ENCODE measurements at regions not wholly inside any gene's neighbourhood (a gene's known extent, or its start where the extent isn't known, plus 50 kb on each side); places are given as distances from the start of the nearest gene placed in this dataset.

DNA sequence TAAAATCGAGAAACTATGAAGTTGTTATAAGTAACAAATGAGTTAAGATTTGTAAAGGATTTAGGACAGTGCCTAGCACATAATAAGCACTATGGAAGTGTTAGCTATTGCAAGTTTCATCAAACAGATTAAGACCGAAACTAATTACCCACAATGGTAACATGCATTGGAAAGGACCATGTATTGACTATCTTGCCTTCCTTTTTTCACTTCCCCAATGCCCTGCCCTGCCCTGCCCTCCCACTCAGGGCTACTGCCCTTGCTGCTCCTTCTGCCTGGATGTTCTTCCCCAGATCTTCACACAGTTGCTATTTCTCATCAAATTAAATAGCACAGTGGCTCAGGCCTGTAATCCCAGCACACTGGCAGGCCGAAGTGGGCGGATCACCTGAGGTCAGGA lies 202.1 kb upstream of the PSMD7 start:
- no peak for DNase-seq

DNA sequence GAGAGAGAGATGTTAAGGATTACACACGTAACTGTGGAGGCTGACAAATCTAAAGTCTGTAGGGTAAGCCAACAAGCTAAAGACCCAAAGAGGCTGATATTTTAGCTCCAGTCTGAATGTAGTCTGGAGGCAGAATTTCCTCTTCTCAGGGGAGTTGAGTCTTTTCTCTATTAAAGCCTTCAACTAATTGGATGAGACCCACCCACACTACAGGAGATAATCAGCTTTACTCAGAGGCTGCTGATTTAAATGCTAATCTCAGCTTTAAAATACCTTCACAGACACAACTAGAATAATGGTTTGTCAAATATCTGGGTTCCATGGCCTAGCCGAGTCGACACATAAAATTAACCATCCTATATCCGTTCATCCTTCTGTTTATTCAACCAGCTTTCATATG lies 204.3 kb upstream of the PSMD7 start:
- no peak for DNase-seq

DNA sequence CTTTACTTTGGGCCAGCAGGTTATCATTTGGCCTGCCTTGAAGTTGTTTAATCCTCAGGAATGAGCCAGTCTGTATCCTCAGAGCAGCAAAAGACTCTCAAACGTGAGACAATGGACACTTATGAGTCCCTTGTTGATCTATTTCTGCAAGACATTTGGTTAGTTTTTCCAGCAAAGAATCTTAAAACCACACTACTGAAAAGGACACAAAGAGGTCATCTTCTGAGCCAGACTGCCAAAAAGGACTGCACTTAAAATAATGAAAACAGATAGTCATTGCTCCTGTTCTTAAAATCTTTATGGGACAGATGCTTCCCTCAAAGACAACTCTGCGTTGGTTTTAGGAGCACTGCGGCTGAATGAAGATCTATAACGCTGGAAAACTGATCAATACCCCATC lies 205.7 kb upstream of the PSMD7 start:
- DNase-seq: no peak

DNA sequence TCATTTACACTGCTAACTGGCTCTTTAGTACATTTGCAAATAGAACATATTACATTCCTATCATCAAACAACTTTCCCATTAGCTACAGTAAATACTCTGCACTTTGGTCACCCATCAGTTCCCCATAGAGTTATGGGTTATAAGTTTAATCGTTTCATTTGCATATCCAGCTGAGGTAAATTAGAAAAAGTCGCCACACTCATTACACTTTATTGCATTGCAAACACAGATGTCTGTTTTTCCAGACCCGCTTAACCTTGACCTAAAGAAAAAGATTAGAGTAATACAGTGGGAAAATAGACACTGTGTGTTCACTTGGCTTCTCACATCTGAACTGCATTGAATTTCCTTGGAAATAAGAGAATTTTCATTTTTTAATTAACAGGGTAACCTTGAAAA lies 213.1 kb upstream of the PSMD7 start:
- DNase-seq: no peak

DNA sequence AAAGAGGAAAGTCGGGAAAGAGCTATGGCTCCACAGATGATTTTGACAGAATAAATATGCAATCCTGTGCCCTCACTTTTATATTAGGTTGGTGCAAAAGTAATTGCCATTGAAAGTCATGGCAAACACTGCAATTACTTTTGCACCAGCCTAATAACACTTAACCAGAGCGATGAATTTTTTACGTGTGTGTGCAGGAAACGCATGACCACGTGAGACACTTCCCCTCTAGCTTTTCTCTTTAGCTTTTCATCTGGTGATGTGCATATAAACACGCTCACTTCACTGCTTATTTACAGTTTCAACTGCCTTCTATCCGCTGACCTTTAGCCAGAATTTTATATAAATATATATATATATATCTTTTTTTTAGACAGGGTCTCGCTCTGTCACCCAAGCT lies 216.3 kb upstream of the PSMD7 start:
- DNase-seq: no peak

DNA sequence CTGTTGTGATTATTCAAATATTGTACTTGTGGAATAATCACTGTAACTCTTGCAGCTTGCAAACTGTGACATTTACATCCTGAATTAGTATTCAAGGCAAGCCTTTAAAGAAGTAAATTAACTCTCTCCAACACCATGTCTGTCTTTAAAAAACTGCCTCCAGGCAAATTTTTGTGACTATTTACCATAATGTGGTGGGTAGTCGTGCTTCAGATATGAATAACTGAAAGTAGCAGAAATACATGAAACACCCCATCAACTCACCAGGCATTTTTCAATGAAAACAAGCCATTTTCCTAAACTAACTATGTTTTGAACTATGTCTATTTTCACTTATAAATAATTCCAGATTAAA lies 217.4 kb upstream of the PSMD7 start:
- DNase-seq: no peak

DNA sequence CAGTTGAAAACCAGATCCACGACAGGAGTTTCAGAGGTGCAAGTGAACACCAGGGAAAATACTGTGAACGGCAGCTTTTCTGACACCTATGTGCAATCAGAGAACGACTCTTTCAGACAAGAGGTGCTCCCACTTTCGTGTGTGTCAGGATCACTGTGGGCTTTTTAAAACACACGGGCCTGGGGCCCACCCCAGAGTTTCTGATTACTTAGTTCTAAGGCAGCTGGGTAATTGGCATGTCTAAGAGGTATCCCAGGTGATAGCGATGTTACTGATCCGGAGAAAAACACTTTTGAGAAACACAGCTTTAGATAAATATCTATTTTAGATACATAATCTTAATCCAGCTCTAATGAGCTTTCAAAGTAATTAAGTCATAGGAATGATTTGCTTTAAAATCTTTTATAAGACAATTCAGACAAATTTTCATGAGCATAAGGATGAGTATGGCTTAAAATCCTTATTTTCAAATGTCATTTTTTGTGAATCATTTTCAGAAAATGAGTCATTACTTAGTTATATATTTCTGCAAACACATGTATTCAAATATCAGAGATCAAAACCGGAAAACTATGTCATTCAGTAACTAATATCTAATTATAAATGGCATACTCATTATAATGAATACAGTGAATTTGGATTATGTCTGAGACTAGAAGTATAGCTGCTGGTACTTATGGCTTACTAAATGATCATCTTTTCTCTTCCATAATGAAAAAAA lies 217.9 kb upstream of the PSMD7 start:
- no peak for DNase-seq

DNA sequence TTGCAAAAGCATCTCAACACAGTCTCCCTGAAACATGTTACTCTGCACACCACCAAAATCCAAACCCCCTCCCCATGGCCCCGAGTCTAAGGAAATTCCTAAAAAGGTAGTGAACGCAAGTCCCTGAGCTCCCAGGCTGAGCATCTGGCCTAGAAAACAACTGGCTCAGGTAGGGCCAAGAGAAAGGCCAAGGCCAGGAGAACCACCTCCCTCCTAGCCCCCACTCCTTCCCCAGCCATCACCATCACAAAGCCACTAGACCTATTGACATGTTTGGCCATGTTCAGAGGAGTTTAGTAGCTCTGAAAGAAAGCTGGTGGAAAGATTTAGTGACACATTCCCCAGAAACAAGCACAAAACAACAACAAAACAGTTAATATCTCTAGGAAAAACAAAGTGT lies 220.0 kb upstream of the PSMD7 start:
- no peak for DNase-seq

DNA sequence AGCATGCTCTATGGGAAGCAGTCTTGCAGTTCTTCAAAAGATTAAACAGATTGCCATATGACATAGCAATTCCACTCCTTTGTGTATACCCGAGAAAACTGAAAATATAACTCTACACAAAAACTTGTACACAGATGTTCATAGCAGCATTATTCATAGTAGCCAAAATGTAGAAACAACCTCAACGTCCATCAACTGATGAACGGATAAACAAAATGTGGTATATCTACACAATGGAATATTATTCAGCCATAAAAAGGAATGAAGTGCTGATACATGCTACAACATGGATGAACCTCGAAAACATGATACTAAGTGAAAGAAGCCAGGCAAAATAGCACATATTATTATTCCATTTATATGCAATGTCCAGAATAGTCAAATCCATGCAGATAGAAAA lies 221.2 kb upstream of the PSMD7 start:
- DNase-seq: no peak

DNA sequence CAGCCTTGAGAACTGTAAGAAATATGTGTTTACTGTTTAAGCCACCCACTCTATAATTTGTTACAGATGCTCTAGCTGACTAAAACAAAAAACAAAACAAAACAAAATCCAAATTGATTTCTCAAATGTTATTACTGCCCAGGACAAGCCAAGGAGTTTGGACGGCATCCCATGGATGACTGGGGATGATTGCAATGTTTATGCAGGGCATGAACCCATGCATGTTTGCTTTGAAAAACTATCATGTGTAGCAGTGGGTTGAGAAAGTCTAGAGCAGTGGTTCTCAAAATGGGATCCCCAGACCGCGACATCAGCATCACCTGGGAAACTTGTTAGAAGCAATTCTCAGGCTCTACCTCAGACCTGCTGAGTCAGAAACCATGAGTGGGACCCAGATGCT lies 223.2 kb upstream of the PSMD7 start:
- no peak for DNase-seq

DNA sequence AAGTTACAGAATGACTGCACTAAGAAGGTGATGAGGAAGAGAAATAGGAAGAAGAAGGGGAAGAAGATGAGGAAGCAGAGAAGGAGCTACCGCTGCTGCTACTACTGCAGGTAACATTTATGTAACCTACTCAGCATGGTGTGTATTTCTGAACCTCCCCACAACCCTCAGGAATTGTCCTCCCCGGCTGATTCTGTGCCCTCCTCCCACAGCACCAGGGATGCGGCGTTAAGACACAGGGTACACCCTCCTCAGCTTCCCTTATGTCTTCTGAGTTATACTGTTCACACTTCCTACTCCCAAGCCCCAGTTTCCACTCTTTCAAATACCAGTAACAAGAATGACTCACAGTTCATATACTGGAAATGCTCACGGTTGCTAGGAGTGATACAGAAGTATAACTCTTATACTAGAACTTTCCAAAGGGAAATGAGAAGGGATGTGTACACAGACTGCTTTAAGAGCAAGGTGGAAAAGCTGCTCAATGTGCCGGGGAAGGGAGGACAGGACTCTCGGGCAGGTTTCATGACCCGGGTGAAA lies 224.5 kb upstream of the PSMD7 start:
- no peak for DNase-seq

DNA sequence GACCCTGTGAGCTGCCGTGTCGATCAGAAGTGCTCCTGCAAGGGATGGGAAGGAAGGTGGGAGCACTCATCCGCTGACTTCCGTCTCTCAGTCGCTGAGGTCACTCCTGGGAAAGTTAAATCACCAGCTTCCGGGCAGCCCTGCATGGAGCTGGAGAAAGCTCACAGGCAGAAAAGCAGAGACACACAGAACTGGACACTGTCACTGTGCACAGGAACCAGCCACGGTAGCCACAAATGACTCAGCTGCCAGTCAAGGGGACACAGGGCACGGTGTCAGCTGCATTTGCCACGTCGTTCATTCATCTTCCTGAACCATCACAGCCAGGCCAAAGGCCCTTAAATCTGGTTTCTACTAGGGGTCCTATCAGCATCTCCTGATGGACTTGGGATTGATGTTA lies 226.4 kb upstream of the PSMD7 start:
- no peak for DNase-seq

DNA sequence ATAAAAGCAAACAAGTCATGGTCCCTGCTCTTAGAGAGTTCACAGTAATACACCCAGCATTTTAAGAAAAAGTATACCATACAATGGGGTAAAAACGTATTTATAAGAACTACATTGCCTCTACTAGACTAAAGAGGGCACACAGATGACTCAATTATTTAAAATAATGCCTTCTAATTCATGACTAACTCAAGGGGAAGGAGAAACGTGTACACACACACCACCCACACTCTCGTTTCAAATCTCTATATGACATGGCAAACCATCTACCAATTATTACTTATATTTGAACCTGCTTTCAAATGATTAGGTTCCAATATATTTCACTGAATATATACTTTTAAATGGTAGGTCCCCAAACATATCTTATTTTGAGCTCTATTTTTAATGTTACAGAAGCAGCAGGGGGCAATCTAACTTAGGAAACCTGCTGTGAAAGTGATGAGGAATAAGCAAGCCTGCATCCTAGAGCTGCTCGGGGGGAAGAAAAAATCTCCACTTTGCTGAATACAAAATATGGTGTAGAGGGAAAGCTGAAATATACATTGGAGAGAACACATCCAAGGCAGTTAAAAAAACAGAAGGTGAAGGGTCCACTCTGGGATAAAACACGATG lies 232.4 kb upstream of the PSMD7 start:
- DNase-seq: no peak

DNA sequence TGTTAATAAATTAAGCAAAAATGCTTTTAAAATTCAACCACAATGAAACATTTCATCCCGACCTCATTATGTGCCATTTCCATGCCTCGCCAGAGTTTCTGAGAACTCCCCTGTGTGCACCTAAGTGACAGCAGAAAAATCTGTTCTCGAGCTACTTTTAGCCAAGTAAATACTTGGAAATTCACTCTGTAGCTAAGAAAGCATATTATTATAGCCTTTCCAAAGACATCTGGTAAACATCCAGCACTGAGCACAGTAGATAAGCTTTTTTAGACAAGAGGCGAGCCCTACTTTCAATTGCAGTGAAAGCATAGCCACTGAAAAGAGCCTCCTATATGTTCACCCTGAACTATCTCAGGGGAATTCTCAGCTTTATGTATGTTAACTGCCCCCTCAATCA lies 242.8 kb upstream of the PSMD7 start:
- DNase-seq: no peak

DNA sequence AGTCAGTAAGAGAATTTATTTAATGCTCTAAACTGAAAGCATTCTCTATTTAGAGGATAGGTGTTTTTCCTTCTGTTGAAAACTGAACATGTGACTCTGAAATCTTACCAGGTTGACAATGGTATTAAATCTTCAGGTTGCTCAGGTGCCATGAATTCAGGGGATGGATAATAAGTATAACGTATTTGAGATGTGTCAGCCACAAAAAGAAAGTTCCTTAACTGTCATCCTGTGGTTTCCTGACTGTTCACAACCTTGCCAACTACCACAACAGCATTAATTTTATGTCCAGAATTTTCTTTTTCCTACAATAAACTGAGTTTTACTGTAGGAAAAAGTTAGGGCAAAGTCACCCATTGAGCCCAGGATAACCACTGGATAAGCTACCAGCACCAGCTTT lies 243.3 kb upstream of the PSMD7 start:
- DNase-seq: no peak

DNA sequence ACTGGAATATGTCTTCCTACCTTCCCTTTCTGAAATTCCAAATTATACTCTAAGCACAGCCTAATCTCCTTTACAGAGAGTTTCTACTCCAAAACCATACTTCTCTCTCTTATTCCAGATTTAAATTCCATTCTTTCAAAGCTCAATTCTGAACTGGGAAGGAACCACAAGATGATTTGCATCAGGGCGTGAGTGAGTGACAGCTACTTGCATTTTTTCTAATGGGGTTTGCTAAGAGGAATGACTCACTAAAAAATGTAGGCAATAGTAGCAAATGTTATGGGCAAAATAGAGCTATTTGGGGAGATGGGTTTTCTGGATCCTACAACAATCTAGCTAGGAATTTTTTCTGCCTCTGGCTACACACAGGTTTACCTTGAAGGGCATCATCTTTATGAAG lies 244.6 kb upstream of the PSMD7 start:
- DNase-seq: no peak

DNA sequence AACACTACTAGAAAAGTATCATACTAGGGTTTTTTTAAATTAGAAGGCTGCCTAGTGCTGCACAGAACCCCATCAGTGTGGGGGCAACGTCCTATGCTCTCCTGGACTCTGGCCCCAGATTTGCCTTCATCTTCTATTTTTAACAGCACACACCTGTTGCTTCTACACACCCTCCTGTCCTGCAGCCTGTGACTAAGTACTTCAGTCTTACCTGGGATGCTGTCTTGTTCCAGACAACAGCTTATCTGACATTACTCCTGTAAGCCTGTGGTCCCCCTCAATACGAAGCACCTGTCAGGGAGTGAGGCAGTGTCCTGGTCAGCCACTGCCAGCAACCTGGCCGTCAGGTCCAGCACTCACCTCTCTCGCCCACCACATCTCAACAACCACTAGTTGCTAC lies 247.6 kb upstream of the PSMD7 start:
- DNase-seq: no peak

DNA sequence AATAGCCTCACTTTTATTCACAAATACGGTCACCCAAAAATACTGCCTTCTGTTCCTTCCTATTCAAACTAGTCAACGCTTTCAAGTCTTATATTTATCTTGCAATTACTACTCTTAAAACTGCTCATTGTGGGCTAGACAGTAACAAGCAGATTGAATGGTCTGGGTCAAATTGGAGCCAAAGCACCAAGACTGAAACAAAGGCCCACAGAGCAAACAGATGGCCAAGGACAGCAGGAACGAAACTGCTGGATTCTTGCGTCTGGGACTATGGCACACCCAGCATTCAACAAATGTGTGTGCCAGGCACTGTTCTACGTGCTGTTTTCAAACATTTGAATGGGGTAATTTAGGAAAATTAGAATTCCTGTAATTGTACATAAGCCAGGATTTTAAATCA lies 250.1 kb upstream of the PSMD7 start:
- no peak for DNase-seq

DNA sequence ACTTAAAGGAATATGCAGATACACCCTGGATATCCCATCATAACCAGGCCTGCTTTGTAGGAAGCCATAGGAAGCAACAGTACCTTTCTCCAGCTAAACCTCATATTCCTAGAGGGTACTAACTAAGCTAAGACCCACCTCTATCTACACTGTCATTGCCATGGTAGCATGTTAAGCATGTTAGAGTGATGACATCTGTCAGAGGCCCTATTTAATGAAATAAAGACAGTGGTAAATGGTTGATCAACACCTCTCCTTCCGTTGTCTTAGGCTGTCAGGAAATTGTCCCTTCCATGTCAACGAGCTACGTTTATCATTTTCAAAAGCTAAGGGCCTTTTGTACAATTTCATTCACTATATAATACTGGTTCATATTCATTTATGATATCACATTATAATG lies 251.1 kb upstream of the PSMD7 start:
- no peak for DNase-seq

DNA sequence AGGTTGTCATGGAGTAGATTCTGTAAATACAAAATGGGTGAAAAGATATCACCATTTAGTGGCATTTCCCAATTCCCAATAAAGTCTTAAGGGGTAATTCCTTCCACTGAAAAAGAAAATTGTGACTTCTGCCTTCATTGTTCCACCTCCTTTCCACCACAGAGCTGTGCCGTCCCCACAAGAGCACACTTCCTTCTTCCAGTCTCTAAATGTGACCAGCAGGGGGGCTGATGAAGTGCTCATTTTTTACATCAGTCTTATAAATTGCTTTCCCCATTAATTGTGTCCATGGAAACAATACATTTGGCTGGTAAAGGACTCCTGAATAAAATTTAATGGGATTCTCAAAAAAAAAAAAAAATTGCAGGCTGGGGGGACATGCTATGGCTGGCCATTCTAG lies 260.8 kb upstream of the PSMD7 start:
- no peak for DNase-seq

DNA sequence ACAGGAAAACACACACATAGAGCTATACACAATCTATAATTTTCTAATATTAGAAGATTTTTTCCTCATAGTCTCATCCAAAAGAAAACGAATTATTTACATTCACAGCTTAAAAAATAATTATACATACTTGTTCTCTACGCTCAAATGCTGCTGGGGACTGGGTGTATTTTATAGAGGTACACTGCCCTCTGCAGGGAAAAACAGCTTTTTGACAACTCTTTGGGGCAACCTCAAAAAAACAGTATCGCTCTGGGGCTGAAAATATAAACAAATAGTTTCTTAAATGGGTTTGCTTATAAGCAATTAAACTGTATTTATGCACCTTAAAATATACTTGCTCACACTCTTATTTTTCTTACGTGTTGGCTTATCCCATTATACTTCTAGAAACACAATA lies 261.8 kb upstream of the PSMD7 start:
- DNase-seq: peak; percentile 28

DNA sequence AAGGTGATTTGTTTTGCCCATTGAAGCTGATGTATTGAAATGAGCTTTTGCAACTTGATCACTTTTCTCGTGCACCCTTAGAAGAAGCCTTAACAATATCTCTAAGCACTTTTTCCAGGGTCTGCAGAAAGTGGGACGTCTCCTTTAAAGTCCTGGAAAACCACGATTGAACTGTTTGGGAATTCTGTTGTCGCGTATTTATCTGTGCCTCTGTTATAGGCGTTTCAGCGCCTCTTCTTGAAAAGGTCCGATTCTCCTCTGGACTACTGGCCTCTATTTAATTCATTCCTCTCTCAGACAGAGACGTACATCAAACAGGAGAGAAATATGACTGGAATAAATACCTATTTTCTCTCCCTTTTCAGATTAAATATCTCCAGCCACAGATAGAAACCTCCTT lies 262.4 kb upstream of the PSMD7 start:
- DNase-seq: no peak

DNA sequence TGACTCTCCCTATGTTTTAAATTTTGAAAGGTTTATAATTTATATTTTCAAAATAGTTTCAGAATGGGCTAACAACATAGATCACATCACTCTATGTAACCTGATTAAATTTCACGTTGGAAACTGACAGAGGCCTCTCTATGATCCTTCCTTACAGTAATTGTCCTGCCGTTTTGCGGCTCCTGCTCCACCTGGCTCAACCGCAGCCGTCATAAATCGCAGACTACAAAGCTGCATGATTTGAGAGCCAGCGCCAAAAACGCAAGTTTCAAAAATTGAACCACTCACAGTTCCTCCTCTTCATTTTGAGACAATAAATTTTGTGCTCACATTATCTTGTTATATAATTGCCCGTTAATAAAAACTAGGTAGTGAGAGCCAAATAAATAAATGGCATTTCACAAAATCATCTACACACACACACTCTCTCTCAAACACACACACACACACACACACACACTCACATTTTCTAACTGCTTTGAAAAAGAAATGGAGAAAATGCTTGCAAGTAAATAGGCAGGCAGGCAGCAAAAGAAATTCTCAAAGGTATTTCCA lies 263.1 kb upstream of the PSMD7 start:
- peak; percentile 41 for DNase-seq

DNA sequence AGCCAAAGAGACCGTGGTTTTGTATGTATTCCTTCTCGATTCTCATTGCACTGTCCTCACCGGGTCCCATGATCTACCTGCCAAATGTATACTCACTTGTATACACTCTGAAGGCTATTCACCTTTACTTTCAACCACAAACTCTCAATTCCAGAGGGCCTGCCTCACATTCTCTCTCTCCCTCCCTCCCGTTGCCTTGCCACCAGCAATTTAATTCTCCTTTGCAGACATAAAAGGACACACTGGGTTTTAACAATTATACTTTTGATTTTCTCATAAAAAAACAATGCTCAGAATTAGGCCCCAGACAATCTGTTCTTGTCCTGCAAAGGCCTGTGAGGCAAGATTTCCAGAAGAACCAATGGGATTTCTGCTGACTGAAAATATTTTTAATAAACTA lies 265.1 kb upstream of the PSMD7 start:
- DNase-seq: no peak
